ENCODE measurements at regions not wholly inside any gene's neighbourhood (a gene's known extent, or its start where the extent isn't known, plus 50 kb on each side); places are given as distances from the start of the nearest gene placed in this dataset.

DNA sequence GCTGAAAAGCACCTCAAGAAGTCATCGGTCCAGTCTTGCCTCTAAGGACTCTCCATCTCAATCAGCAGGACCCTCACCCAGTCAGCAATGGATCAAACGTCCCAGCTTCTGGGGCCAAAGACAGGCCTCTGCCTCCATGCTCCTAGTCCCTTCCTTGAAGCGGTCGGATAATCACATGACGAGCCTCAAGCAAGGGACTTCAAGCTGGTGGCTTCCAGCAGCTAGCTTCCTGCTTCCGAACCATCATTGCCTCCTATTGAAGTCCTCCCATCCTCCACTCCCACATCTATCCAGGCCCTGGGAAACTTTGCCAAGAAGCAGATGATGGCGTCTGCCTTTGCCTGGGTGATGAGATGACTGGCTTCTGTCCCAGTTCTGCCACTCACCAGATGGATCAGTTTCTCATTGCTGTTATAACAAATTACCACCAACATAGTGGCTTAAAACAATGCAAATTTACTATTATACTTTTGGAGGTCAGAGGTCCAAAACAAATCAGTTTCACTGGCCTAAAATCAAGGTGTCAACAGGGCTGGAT is 135.2 kb upstream of the MAMLD1 start:
- intact Hi-C loops (cut with micrococcal nuclease; ENCODE audit: unreplicated experiment), result no loop called here

More for the DNA sequence above, 135.2 kb upstream of the MAMLD1 start:
- POLR2A ChIA-PET, result no interaction called here
- Histone ChIP-seq H3K4me1 (ENCODE audit: insufficient read depth, low read length) (no peaks in the 10 kb centered on the region), H3K27ac (ENCODE audit: extremely low read length, insufficient read depth, low read length) (no peak overlapping the region), H3K9me3 (ENCODE audit: low read length) (no peaks in the 10 kb centered on the region), H3K9ac (ENCODE audit: insufficient read depth, low read depth, low read length) (no peak overlapping the region), H4K20me1 (ENCODE audit: insufficient read depth, low read length) (no peaks in the 10 kb centered on the region), H2AFZ (ENCODE audit: low read length) (no peak overlapping the region), H3K4me2 (ENCODE audit: low read depth, low read length) (no peak overlapping the region), H3K36me3 (replicated peaks in 1 of 2; ENCODE audit: control insufficient read depth in 1 of 2, insufficient read depth in 2 of 2, low read length in 2 of 2) (no peaks in the 10 kb centered on the region), H3K79me2 (ENCODE audit: insufficient read depth, low read length) (no peaks in the 10 kb centered on the region), H3K27me3 (ENCODE audit: control insufficient read depth in 1 of 2, insufficient read depth in 2 of 2, low read length in 2 of 2) (no peaks in the 10 kb centered on the region), H3K4me3 (replicated peaks in 1 of 3; ENCODE audit: insufficient read depth in 1 of 3, low read depth in 2 of 3, low read length in 3 of 3) (no peak overlapping the region)
- TF ChIP-seq, protein P1, sequence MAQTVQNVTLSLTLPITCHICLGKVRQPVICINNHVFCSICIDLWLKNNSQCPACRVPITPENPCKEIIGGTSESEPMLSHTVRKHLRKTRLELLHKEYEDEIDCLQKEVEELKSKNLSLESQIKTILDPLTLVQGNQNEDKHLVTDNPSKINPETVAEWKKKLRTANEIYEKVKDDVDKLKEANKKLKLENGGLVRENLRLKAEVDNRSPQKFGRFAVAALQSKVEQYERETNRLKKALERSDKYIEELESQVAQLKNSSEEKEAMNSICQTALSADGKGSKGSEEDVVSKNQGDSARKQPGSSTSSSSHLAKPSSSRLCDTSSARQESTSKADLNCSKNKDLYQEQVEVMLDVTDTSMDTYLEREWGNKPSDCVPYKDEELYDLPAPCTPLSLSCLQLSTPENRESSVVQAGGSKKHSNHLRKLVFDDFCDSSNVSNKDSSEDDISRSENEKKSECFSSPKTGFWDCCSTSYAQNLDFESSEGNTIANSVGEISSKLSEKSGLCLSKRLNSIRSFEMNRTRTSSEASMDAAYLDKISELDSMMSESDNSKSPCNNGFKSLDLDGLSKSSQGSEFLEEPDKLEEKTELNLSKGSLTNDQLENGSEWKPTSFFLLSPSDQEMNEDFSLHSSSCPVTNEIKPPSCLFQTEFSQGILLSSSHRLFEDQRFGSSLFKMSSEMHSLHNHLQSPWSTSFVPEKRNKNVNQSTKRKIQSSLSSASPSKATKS (CRISPR knock-in tag; IDR thresholded peaks at IDR 0.05), result no peak
- TF ChIP-seq TBL1XR1 (IDR thresholded peaks at IDR 0.05; ENCODE audit: borderline replicate concordance, low read length, partially characterized antibody), result no peak
- TF ChIP-seq, protein P2, sequence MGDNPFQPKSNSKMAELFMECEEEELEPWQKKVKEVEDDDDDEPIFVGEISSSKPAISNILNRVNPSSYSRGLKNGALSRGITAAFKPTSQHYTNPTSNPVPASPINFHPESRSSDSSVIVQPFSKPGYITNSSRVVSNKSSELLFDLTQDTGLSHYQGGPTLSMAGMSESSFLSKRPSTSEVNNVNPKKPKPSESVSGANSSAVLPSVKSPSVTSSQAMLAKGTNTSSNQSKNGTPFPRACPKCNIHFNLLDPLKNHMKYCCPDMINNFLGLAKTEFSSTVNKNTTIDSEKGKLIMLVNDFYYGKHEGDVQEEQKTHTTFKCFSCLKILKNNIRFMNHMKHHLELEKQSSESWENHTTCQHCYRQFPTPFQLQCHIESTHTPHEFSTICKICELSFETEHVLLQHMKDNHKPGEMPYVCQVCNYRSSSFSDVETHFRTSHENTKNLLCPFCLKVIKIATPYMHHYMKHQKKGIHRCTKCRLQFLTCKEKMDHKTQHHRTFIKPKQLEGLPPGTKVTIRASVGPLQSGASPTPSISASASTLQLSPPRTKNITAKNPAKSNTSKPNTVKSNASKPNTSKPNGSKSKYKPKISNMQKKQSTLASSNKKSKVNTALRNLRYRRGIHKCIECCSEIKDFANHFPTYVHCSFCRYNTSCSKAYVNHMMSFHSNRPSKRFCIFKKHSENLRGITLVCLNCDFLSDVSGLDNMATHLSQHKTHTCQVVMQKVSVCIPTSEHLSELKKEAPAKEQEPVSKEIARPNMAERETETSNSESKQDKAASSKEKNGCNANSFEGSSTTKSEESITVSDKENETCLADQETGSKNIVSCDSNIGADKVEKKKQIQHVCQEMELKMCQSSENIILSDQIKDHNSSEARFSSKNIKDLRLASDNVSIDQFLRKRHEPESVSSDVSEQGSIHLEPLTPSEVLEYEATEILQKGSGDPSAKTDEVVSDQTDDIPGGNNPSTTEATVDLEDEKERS (CRISPR knock-in tag; IDR thresholded peaks at IDR 0.05), result no peak
- TF ChIP-seq CENPX (CRISPR knock-in tag; IDR thresholded peaks at IDR 0.05), result no peak
- no peak for TF ChIP-seq ZNF780A (CRISPR knock-in tag; IDR thresholded peaks at IDR 0.05)
- no peak for TF ChIP-seq PHF5A (CRISPR knock-in tag; IDR thresholded peaks at IDR 0.05; ENCODE audit: low read depth, unreplicated experiment)
- TF ChIP-seq ZNF230 (CRISPR knock-in tag; IDR thresholded peaks at IDR 0.05), result no peak
- no peak for TF ChIP-seq MIXL1 (CRISPR knock-in tag; IDR thresholded peaks at IDR 0.05)
- TF ChIP-seq ZNF343 (CRISPR knock-in tag; IDR thresholded peaks at IDR 0.05), result no peak
- no peak for TF ChIP-seq ZNF652 (CRISPR knock-in tag; IDR thresholded peaks at IDR 0.05; ENCODE audit: borderline replicate concordance, low read depth)
- no peak for TF ChIP-seq TCF12 (IDR thresholded peaks at IDR 0.05)
- TF ChIP-seq TCF12 (CRISPR knock-in tag; IDR thresholded peaks at IDR 0.05), result no peak
- no peak for TF ChIP-seq ZNF772 (CRISPR knock-in tag; IDR thresholded peaks at IDR 0.05)
- no peak for TF ChIP-seq CENPT (CRISPR knock-in tag; IDR thresholded peaks at IDR 0.05; ENCODE audit: low read depth)
- no peak for TF ChIP-seq ZNF564 (CRISPR knock-in tag; IDR thresholded peaks at IDR 0.05)
- no peak for TF ChIP-seq TGIF2 (CRISPR knock-in tag; IDR thresholded peaks at IDR 0.05)
- TF ChIP-seq ZSCAN12 (CRISPR knock-in tag; IDR thresholded peaks at IDR 0.05), result no peak
- TF ChIP-seq NFKBIZ (CRISPR knock-in tag; IDR thresholded peaks at IDR 0.05), result no peak
- no peak for TF ChIP-seq ZNF788 (CRISPR knock-in tag; IDR thresholded peaks at IDR 0.05; ENCODE audit: borderline replicate concordance)
- no peak for TF ChIP-seq SRSF1 (optimal IDR thresholded peaks at IDR 0.05; ENCODE audit: low read depth, low read length)
- TF ChIP-seq FOSL2 (CRISPR knock-in tag; IDR thresholded peaks at IDR 0.05), result no peak
- WGBS (ENCODE audit: low lambda C conversion rate), result 0% methylated on average over 1 of the region's 7 CpGs
- DNase-seq (ENCODE audit: low spot score) (no peak), ATAC-seq (no peak), FAIRE-seq (no peak)
- in situ Hi-C loops (cut with HindIII; ENCODE audit: extremely low pct_ligation_motif_present, low pct_unique_long_range_greater_than_20kb), result no loop called here
- BruUV-seq (replicated peaks), result no TSS peak
- CTCF ChIA-PET (ENCODE audit: low intra/inter-chr PET ratio, low total read pairs), result no interaction called here

All from HepG2 (cell line).